ENCODE measurements at regions not wholly inside any gene's neighbourhood (a gene's known extent, or its start where the extent isn't known, plus 50 kb on each side); places are given as distances from the start of the nearest gene placed in this dataset.

GRCh38 chr2:9771481-9772017, 71.7 kb upstream of the TAF1B start:
- peaks cover 62% of the 10 kb centered on the region for H3K4me1 Mint-ChIP-seq
- no peak for DNase-seq (ENCODE audit: low read depth, low spot score)
- no peaks in the 10 kb centered on the region for H3K27me3 Mint-ChIP-seq (ENCODE audit: low read depth)
- H3K4me3 Mint-ChIP-seq, result peak overlapping the region; percentile 23
- peak overlapping the region; percentile 43 for H3K27ac Mint-ChIP-seq (ENCODE audit: unreplicated experiment)
- H3K9me3 Mint-ChIP-seq, result peaks cover 2% of the 10 kb centered on the region
- no peak for TF ChIP-seq CTCF (conservative IDR thresholded peaks at IDR 0.05)
- H3K36me3 Mint-ChIP-seq (ENCODE audit: low read depth), result no peaks in the 10 kb centered on the region

- peaks cover 3% of the 10 kb centered on the region for H3K9me3 Mint-ChIP-seq
- peak overlapping the region; percentile 43 for H3K27ac Mint-ChIP-seq (ENCODE audit: unreplicated experiment)
- H3K36me3 Mint-ChIP-seq (ENCODE audit: low read depth), result no peaks in the 10 kb centered on the region
- H3K4me3 Mint-ChIP-seq, result no peak overlapping the region
- H3K4me1 Mint-ChIP-seq, result peaks cover 58% of the 10 kb centered on the region
- no peak for TF ChIP-seq CTCF (conservative IDR thresholded peaks at IDR 0.05)
- H3K27me3 Mint-ChIP-seq (ENCODE audit: low read depth), result no peaks in the 10 kb centered on the region
- DNase-seq (ENCODE audit: low read depth, low spot score), result no peak
These were observed 71.0 kb upstream of the TAF1B start for GRCh38 chr2:9772035-9772998.

- H3K4me3 Mint-ChIP-seq, result no peak overlapping the region
- no peak for DNase-seq (ENCODE audit: low read depth, low spot score)
- no peak overlapping the region for H3K27ac Mint-ChIP-seq (ENCODE audit: unreplicated experiment)
- H3K36me3 Mint-ChIP-seq (ENCODE audit: low read depth), result no peaks in the 10 kb centered on the region
- H3K4me1 Mint-ChIP-seq, result peaks cover 53% of the 10 kb centered on the region
- no peak for TF ChIP-seq CTCF (conservative IDR thresholded peaks at IDR 0.05)
- no peaks in the 10 kb centered on the region for H3K27me3 Mint-ChIP-seq (ENCODE audit: low read depth)
- H3K9me3 Mint-ChIP-seq, result peaks cover 6% of the 10 kb centered on the region
These were observed 70.0 kb upstream of the TAF1B start for GRCh38 chr2:9772999-9773902.

GRCh38 chr2:9773903-9774239, 69.4 kb upstream of the TAF1B start:
- Mint-ChIP-seq H3K9me3 (peaks cover 6% of the 10 kb centered on the region), H3K4me1 (peaks cover 47% of the 10 kb centered on the region)

More at GRCh38 chr2:9773903-9774239, 69.4 kb upstream of the TAF1B start:
- no peak for TF ChIP-seq CTCF (conservative IDR thresholded peaks at IDR 0.05)
- no peak for DNase-seq (ENCODE audit: low read depth, low spot score)
- H3K4me3 Mint-ChIP-seq, result no peak overlapping the region
- no peak overlapping the region for H3K27ac Mint-ChIP-seq (ENCODE audit: unreplicated experiment)
- no peaks in the 10 kb centered on the region for H3K27me3 Mint-ChIP-seq (ENCODE audit: low read depth)
- H3K36me3 Mint-ChIP-seq (ENCODE audit: low read depth), result no peaks in the 10 kb centered on the region
